HG02943 (cell line): ENCODE measurements at regions not wholly inside any gene's neighbourhood (a gene's known extent, or its start where the extent isn't known, plus 50 kb on each side); places are given as distances from the start of the nearest gene placed in this dataset.
"Not testable (repeated sequence)": the region's sequence is repeated elsewhere in the genome, so short reads cannot be mapped to it uniquely, and the experiment has no call there.

ENCODE experiments used
- ATAC-seq: cut with Tn5 transposase; IDR thresholded peaks from one replicate; pipeline ENCODE4 v1.9.1; 2021; ENCODE audit warnings: mild to moderate bottlenecking, low read depth, moderate library complexity; ENCODE audit not compliant: unreplicated experiment

DNA sequence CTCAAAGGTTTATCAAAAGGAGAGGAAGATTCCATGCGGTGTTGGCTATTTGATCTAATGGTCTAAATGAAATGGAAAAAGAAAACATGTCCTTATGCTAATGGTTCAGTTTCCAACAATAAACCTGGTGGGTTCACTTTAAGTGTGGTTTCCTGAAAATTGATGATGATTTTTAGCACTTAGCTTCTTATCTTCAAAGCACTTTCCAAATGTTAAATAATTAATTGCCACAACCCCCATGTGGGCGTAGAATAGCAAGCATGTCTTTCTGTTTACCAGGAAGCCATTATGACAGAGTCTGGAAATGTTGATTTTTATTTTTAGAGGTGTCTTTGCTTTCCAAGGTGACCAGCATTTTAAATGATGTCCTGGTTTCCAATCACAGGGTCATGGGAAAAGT lies 134.8 kb upstream of the SLC4A4 start:
- ATAC-seq: no peak

- no peak for ATAC-seq
These were observed 132.1 kb upstream of the SLC4A4 start for GRCh38 chr4:71206763-71207162.

DNA sequence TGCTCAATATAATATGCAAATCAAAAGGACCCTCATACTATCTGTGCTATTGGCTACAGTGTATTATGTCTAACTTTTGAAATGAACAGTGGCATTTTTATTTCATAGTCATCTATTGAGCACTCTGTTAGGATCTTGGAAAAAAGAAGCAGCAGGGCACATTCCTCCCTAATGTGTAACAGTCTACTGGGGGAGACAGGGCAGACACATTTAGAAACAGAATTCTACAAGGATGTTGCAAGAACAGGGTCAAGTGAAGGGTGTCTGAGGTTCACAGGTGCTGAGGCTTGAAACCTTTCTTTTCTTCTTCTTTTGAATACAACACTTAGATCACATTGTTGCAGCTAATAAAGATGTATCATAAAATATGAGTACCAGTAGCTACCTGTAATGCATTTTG lies 129.7 kb upstream of the SLC4A4 start:
- no peak for ATAC-seq

- no peak for ATAC-seq
These were observed 128.0 kb upstream of the SLC4A4 start for GRCh38 chr4:71210823-71211222.

GRCh38 chr4:71211748-71212147 lies 127.1 kb upstream of the SLC4A4 start:
- no peak for ATAC-seq

DNA sequence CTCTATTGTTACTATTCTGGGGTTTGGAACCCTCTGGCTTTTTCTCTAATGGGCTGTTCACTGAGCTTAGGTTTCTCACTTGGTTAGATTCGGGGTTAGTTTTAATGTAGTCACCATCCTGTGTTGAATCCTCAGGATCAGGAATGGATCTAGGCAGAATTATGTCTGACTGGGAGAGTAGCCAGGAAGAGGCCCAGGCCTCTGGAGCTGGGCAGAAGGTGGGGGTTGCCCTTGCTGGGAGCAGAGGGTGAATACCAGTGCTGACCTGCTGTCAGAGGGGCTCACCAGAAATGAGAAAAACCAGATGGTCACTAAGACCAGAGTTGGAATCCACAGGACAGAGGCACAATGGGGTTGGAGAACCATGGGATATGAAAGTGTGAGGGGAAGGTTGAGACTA lies 126.6 kb upstream of the SLC4A4 start:
- ATAC-seq: no peak

DNA sequence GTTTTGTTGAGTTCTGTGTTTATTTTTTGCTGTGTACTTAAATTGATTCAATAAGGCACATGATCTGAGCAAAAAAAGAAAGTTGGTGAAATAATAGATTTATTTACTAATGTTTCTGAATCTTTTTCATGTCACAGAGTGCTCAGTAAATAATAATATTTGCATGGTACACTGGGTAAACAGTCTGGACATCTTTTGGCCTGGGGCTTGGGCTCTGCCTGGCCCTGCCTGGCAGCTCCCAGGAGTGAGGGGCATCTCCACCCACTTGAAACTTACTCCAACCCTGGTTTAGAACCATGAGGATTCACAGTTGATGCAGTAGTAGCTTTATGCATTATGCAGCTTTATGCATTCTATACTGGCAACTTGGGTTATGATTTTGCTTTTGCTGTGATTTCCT lies 124.2 kb upstream of the SLC4A4 start:
- no peak for ATAC-seq

DNA sequence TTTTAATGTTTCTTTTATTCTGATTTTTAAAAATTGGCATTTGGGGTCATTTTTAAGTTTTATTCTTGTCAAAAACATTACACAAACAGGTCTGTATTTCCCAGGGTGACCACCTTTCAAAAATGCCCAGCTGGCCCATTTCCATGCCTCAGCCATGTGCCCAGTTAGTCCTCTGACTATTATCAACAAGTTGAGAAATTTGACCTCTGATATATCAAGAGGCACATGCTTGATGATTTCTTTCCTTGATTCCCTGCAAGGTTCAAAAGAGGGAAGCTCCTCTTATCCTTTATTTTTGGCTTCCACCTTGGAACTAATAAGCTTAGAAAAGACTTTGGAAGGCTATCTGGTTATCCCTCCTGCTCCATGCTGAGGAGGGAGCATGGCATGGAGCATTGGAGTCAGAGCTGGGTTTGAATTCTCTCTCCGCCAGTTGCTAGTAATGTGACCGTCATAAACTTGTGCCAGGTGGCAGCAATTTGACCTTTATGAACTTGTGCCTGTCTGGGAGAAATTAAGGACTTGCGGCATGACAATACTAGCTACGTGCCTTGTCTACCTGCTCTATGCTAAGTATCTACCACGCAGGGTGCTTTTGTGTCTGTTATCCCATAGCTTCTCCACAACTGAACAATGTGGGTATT lies 122.4 kb upstream of the SLC4A4 start:
- no peak for ATAC-seq

DNA sequence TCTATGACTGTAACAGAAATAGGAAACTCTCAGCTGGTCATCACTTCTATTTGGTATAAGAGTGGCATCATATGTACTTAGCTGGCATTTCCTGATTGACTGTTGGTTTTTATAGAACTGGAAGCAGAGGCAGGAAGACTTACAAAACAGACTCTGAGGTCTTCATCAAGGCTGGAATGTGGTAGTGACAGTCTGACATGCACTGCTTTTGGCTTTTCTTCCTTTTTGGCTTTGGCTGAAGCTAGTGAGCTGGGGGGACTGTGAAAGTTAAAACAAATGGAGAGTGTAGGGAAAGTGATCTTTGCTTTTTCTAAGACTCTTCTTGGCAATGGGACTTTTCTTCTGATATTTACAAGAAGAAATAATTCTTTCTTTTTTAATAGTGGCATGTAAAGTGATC lies 121.1 kb upstream of the SLC4A4 start:
- ATAC-seq: no peak

DNA sequence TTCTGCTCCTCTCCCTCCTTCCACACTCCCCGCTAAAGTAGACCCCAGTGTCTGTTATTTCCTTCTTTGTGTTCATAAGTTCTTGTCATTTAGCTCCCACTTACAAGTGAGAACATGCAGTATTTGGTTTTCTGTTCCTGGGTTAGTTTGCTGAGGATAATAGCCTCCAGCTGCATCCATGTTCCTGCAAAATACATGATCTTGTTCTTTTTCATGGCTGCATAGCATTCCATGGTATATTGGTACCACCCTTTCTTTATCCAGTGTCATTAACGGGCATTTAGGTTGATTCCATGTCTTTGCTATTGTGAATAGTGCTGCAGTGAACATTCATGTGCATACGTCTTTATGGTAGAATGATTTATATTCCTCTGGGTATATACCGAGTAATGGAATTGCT lies 118.0 kb upstream of the SLC4A4 start:
- not testable (repeated sequence) for ATAC-seq

- ATAC-seq: no peak
These were observed 117.0 kb upstream of the SLC4A4 start for GRCh38 chr4:71221510-71222466.

GRCh38 chr4:71222661-71223060 lies 116.2 kb upstream of the SLC4A4 start:
- no peak for ATAC-seq

GRCh38 chr4:71229477-71230270 lies 109.1 kb upstream of the SLC4A4 start:
- ATAC-seq: no peak

GRCh38 chr4:71230271-71231128 lies 108.3 kb upstream of the SLC4A4 start:
- no peak for ATAC-seq

DNA sequence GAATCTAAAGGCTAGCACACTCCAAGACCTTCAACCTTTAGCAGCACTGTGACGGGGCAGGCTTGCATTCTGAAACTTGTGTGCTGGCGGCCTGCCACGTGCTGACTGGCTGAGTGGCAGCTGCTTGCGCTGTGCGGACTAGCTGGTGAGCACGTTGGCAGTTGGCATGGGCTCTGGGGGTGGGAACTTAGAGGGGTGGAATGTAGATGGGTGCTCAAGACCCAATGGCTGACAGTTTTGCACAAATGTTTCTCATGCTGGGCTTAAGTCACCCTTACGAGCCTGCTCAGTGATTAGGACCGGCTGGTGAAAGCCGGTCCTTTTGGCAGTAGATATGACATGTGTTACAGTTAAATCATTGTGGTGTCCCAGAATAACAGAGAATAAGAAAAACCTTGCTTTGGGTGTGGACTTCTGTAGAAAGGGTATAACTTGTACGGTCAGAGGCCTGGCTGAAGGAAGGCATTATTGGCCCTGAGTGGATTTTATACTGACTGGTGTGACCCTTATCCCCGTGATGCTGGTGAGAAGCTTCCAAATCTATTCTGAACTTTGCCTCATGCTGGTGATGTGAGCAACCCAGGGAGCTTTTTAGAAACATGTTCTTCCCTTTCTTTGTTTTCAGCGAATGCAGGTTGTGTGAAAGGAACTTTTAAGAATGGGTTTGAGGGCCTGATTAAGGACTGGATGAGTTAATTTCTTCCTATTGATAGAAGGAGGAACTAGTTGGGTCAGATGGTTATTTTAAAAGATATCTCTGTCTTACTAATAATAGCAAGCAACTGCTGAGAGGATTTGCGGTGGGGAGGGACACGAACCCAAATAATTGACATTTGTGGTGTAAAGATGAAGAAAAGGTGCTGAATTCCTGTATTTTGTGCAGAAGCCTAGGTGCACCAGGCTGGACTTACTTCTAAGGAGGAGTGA lies 107.4 kb upstream of the SLC4A4 start:
- ATAC-seq: no peak

DNA sequence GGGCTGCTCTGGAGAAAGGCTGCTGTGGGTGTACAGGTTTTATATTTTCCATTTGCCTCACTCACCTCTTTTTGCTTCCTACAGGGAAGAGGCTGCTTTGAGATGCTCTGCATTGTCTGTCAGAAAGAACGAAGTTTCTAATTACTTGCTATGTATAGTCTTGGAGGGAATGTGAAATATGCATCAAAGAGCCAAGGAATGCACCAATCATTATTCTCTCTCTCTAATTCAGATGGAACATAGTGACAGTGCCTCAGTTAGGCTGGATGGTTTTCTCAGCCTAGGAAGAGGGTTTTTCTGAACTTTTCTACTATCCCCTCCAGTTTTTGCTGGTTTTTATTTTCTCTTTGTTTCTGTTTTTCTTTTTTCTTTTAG lies 106.8 kb upstream of the SLC4A4 start:
- no peak for ATAC-seq

GRCh38 chr4:71232846-71233245 lies 106.0 kb upstream of the SLC4A4 start:
- ATAC-seq: no peak

- no peak for ATAC-seq
These were observed 103.3 kb upstream of the SLC4A4 start for GRCh38 chr4:71235311-71236201.
